Esophagus squamous epithelium (tissue), 4 donors: ENCODE measurements at regions not wholly inside any gene's neighbourhood (a gene's known extent, or its start where the extent isn't known, plus 50 kb on each side); places are given as distances from the start of the nearest gene placed in this dataset.

Source experiments
- CTCF ChIP-seq, 6 experiments: fragments of 450-650 bp in 4 of 6; fragments of 200-600 bp in 2 of 6; sonication (generic) in 2 of 6; IDR thresholded peaks; one replicate each; pipeline ENCODE4 v1.5.1; 2016 to 2019; ENCODE audit warnings: antibody characterized with exemption in 6 of 6, mild to moderate bottlenecking in 4 of 6, moderate library complexity in 4 of 6
- POLR2A ChIP-seq, 4 donors: fragments of 450-650 bp; IDR thresholded peaks; one replicate each; pipeline ENCODE4 v1.6.1; 2017; ENCODE audit warnings: antibody characterized with exemption in 4 of 4, mild to moderate bottlenecking in 4 of 4, moderate library complexity in 3 of 4

GRCh38 chr10:131843089-131843595 is 57.7 kb upstream of the PPP2R2D start:
- TF ChIP-seq POLR2A (IDR thresholded peaks at IDR 0.05) (no peak), CTCF (IDR thresholded peaks at IDR 0.05) (no peak)
